ENCODE measurements at regions not wholly inside any gene's neighbourhood (a gene's known extent, or its start where the extent isn't known, plus 50 kb on each side); places are given as distances from the start of the nearest gene placed in this dataset.

DNA sequence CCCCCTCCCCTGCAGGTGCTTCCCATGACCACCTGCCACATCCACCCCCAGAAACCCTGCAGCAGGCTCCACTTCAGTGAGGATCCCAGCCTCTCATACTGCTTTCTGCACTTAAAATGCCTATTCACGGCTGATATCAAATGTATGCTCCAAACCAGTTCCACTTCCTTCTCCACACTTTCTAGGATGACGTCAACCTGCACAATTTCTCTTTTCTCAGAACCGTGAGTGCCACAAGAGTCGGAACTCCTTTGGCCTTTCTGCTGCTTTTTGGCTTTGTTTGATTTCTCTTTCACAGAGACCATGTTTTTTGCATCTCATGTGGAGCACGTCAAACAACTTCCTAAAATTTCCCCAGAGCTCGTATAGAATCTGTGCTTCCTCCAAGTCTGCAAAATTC, 378.8 kb upstream of the TNRC6C start:
- Mint-ChIP-seq H3K9me3 (no peaks in the 10 kb centered on the region), H3K4me3 (no peak overlapping the region), H3K27ac (no peak overlapping the region), H3K27me3 (peaks cover 0 to 11% of the 10 kb centered on the region in 2 donors), H3K36me3 (no peaks in the 10 kb centered on the region), H3K4me1 (ENCODE audit: low read depth in 2 of 2) (peaks cover 0 to 3% of the 10 kb centered on the region in 2 donors)
- ATAC-seq (no peak), DNase-seq (ENCODE audit: low spot score) (no peak)

DNA sequence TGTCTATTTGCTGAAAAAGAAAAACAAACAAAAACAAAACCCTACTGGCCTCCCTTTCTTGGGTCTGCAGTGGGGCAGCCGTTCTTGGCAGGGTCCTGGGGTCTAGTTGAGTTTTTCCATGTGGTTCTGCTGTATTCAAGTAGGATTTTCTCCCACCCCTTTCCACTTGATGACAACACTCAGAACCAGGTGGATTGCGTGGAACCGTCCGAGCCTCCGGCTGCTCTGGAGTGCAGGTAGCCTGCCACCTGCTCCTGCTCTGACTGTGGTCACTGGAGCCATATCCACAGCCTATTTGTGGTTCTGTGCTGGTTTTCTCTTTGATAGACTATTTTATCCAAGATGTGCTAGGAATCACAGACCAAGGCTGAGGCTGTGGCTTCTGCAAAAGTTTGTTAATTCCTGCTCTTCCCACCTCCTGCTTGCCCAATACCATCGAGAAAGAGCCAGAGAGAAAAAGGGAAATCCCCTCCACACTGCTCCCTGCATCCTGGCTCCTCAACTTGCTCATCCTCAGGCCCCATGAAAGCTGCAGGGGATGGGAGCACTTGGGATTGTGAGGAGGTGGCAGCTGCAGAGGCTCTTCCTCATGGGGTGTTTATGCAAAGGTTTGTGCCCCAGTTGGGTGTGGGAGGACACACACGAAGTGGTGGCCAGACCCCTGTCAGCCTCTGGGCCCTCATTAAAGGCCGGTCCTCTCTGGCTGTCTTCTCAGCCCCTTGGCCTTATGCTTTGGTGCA, 377.8 kb upstream of the TNRC6C start:
- Mint-ChIP-seq H3K4me1 (ENCODE audit: low read depth in 2 of 2) (peaks cover 0 to 3% of the 10 kb centered on the region in 2 donors), H3K27me3 (peaks cover 0 to 8% of the 10 kb centered on the region in 2 donors), H3K36me3 (no peaks in the 10 kb centered on the region), H3K4me3 (no peak overlapping the region), H3K9me3 (no peaks in the 10 kb centered on the region), H3K27ac (no peak overlapping the region)
- DNase-seq (ENCODE audit: low spot score) (no peak), ATAC-seq (no peak)

DNA sequence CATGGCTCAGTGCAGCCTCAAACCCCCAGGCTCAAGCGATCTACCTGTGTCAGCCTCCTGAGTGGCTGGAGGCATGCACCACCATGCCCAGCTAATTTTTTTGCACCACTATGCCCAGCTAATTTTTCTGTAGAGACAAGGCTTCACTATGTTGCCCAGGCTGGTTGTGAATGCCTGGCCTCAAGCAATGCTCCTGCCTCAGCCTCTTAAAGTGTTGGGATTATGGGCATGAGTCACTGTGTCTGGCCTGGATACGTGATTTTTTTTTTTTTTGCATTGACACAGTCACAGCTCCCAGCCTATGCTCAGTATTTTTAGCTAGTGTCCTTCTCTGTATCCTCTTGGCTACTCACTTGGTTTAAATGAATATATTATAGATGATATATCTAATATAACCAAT, 377.0 kb upstream of the TNRC6C start:
- no peak overlapping the region for H3K27ac Mint-ChIP-seq
- no peaks in the 10 kb centered on the region for H3K36me3 Mint-ChIP-seq
- H3K4me1 Mint-ChIP-seq (ENCODE audit: low read depth in 2 of 2), result peaks cover 0 to 3% of the 10 kb centered on the region in 2 donors
- H3K27me3 Mint-ChIP-seq, result peaks cover 0 to 5% of the 10 kb centered on the region in 2 donors
- ATAC-seq (no peak), DNase-seq (ENCODE audit: low spot score) (no peak)
- H3K9me3 Mint-ChIP-seq, result no peaks in the 10 kb centered on the region
- H3K4me3 Mint-ChIP-seq, result no peak overlapping the region

DNA sequence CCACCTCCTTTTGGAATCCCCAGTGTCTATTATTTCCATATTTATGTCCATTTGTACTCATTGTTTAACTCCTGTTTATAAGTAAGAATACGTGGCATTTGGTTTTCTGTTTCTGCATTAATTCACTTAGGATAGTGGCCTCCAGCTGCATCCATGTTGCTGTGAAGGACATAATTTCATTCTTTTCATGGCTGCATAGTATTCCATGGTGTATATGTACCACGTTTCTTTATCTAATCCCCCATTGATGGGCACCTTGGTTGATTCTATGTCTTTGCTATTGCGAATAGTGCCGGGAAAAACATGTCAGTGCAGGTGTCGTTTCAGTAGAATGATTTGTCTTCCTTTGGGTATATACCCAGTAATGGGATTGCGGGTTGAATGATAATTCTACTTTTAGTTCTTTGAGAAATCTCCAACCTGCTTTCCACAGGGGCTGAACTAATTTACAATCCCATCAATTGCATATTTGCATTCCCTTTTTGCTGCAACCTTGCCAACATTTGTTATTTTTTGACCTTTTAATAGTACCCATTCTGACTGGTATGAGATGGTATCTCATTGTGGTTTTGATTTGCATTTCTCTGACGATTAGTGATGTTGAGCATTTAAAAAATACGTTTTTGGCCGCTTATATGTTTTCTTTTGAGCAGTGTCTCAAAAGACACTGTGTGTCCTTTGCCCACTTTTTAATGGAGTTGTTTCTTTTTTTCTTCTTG, 373.2 kb upstream of the TNRC6C start:
- no peaks in the 10 kb centered on the region for H3K4me1 Mint-ChIP-seq (ENCODE audit: low read depth in 2 of 2)
- ATAC-seq (no peak), DNase-seq (ENCODE audit: low spot score) (no peak)
- no peaks in the 10 kb centered on the region for H3K36me3 Mint-ChIP-seq
- H3K27me3 Mint-ChIP-seq, result peaks cover 5 to 8% of the 10 kb centered on the region in 2 donors
- H3K9me3 Mint-ChIP-seq, result no peaks in the 10 kb centered on the region
- no peak overlapping the region for H3K27ac Mint-ChIP-seq
- H3K4me3 Mint-ChIP-seq, result no peak overlapping the region

DNA sequence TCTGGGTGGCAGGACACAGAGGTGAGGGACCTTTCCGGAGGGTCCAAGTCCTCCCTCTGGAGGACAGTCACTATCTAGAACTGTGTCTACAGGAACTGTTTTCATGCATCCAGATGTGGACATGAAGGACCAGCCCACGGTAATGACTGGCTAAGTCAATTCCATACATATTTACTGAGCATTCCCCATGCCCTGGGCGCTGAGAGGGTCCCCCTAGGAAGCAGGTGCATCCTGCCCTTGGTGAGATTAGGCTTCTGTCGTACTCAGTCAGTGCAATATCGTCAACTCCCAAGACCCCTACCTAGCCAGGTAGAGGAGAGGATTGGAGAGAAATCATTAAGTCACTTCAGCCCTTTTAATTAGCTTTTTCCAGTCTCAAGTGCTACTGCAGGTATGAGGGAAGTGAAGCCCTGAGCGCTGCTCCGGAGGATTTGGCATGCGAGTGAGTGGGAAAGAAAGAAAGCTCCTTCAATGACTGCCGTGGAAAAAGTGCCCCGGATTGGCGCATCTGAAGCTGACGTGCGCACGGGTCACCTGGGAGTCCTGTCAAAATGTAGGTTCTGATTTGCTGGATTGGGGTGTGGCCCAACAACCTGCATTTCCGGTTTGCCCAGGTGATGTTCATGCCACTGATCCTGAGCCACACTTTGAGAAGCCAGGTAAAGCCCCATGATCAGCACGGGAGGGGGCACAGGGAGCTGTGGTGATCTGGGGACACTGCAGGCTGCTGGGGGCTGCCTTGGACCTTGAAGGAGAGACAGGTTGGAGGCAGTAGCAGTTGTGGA, 367.4 kb upstream of the TNRC6C start:
- DNase-seq (ENCODE audit: low spot score) (no peak), ATAC-seq (no peak)
- H3K27ac Mint-ChIP-seq, result no peak overlapping the region
- H3K4me1 Mint-ChIP-seq (ENCODE audit: low read depth in 2 of 2), result peaks cover 0 to 6% of the 10 kb centered on the region in 2 donors
- H3K4me3 Mint-ChIP-seq, result no peak overlapping the region
- H3K36me3 Mint-ChIP-seq, result no peaks in the 10 kb centered on the region
- peaks cover 3 to 8% of the 10 kb centered on the region in 2 donors for H3K27me3 Mint-ChIP-seq
- H3K9me3 Mint-ChIP-seq, result no peaks in the 10 kb centered on the region

DNA sequence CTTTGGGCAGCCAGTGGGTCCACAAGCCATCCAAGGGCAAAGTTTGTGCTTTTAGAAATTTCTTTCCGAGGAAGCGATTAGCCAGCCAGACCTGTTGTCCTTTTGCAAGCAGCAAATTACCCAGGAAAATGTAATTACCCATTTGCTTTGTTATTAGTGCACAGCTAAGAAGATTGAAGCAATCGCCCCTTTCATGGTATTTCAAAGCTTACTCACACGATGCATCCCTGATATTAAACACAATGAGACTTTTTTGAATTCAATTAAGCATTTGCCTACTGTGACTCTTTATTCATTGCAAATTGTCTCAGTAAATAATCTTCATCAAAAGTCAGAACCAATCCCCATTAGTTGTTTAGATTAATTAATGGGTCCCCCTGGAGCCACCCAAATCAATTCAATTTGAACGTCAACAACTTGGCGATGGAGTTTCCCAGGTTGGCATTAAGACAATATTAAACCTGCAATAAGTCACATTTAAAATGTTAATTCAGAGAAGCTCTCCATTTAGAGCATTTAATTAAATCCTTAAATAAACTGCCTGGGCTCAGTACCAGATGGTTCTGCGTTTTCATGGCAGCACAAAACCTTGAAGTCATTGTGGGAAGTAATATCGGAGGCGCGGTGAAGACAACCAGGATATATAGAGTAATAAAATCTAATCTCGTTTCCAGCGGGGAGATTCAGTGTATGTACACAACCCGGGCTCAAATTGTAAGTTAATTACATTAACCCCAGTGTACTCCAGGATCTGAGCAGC, 366.2 kb upstream of the TNRC6C start:
- Mint-ChIP-seq H3K36me3 (no peaks in the 10 kb centered on the region), H3K9me3 (no peaks in the 10 kb centered on the region), H3K27ac (no peak overlapping the region), H3K4me1 (ENCODE audit: low read depth in 2 of 2) (peaks cover 0 to 6% of the 10 kb centered on the region in 2 donors), H3K27me3 (peaks cover 3 to 7% of the 10 kb centered on the region in 2 donors), H3K4me3 (no peak overlapping the region)
- DNase-seq (ENCODE audit: low spot score) (no peak), ATAC-seq (no peak)

DNA sequence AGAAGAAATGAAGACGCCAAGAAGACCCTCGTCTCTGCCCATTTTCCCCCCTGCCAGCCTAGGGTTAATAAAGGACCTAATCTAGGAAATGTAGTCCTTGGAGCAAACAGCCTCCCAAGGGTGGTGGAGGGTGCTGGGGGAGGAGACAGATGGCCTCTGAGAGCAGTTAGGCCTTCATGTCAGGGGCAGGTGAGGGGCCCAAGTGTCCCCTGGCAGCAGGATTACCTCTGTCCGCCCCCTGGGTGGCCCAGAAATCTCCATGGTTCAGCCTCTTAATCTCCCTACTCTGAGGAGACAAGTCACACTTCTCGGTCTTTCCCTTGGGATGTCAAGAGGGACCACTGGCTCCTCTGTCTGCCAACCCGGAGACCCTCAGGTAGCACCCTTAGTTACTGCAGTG, 365.4 kb upstream of the TNRC6C start:
- Mint-ChIP-seq H3K4me1 (ENCODE audit: low read depth in 2 of 2) (peaks cover 0 to 6% of the 10 kb centered on the region in 2 donors), H3K4me3 (no peak overlapping the region), H3K27me3 (peaks cover 0 to 3% of the 10 kb centered on the region in 2 donors), H3K9me3 (no peaks in the 10 kb centered on the region), H3K27ac (no peak overlapping the region), H3K36me3 (no peaks in the 10 kb centered on the region)
- DNase-seq (ENCODE audit: low spot score) (no peak), ATAC-seq (no peak)

DNA sequence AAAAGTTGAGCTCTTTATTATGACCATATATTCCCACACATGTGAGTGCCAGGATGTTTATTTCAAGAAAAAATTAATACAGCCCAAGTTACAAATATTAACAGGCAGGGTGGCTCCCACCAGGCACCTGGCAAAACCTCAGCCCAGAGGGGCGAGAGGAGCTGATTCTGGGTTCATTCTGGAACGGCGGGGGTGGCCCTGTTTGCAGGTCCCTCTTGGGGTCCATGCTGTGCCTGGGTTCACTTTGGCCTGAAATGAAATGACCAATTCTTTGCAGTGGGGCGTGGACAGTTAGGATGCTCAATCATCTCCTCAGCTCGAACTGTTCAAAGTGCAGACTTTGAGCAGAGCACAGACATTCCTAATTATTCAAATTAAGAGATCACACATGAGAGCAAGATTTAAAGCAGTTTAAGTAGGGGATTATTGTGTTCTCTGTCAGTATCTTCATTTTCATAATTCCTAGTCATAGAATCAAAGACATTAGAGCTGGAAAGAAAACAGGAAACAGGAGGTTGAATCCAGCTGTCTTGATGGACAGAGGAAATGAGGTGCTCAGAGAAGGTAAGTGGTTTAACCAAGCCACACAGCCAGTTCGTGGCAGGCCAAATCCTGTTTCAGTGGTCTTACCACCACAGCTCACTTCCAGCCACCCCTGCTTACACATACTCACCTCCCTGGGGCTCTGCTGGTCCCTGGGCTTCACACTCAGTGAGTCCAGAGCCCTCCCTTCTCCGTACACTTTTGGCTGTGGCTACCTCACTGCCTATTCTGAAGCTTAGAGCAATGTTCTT, 363.9 kb upstream of the TNRC6C start:
- ATAC-seq (no peak), DNase-seq (ENCODE audit: low spot score) (no peak)
- H3K27ac Mint-ChIP-seq, result no peak overlapping the region
- H3K4me1 Mint-ChIP-seq (ENCODE audit: low read depth in 2 of 2), result peaks cover 0 to 6% of the 10 kb centered on the region in 2 donors
- H3K9me3 Mint-ChIP-seq, result no peaks in the 10 kb centered on the region
- no peaks in the 10 kb centered on the region for H3K36me3 Mint-ChIP-seq
- no peak overlapping the region for H3K4me3 Mint-ChIP-seq
- peaks cover 0 to 3% of the 10 kb centered on the region in 2 donors for H3K27me3 Mint-ChIP-seq

DNA sequence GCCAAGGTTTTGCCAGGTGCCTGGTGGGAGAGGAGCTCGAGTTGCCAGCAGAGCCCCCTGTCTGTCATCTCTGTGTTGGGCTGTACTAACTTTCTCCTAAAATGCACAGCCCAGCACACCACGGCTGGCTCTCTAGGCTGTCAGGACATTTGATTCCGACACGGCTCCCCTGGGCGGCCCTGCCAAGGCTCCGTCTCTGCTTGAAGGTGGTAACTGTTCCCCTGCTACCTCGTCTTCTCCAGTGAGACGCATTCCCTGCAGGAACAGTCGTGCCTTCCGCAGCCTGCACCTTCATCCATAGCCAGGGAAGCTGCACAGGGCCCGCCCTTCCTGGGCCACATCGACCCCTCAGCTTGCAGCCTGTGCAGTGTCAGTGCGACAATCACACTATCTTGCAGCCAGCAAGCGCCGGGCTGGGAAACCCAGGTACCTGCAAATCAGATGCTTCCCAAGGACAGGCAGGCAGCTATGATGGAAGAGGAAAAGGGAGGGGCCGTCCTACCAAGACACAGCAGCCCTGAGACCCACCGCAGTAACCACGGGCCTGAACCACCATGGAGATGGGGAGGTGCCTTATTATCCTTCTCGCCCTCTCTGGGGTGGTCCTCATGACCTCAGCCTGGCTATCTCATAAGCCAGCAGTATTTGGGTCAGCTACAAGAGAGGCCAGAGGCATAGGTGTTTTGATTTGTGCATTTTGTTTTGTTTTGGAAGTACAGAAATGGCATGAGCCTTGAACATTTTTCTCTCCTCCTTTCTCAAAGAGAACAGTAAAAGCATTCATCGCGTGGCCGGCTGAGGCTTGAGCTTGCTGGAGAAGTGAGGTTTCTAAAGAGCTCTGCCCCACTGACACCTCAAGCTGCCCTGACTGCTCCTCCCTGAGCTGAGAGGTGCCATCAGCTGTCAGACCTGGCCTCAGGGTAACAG, 361.7 kb upstream of the TNRC6C start:
- no peak overlapping the region for H3K27ac Mint-ChIP-seq
- no peaks in the 10 kb centered on the region for H3K9me3 Mint-ChIP-seq
- no peaks in the 10 kb centered on the region for H3K27me3 Mint-ChIP-seq
- no peak for DNase-seq (ENCODE audit: low spot score)
- peaks cover 0 to 6% of the 10 kb centered on the region in 2 donors for H3K4me1 Mint-ChIP-seq (ENCODE audit: low read depth in 2 of 2)
- H3K4me3 Mint-ChIP-seq, result no peak overlapping the region
- no peak for ATAC-seq
- H3K36me3 Mint-ChIP-seq, result no peaks in the 10 kb centered on the region

DNA sequence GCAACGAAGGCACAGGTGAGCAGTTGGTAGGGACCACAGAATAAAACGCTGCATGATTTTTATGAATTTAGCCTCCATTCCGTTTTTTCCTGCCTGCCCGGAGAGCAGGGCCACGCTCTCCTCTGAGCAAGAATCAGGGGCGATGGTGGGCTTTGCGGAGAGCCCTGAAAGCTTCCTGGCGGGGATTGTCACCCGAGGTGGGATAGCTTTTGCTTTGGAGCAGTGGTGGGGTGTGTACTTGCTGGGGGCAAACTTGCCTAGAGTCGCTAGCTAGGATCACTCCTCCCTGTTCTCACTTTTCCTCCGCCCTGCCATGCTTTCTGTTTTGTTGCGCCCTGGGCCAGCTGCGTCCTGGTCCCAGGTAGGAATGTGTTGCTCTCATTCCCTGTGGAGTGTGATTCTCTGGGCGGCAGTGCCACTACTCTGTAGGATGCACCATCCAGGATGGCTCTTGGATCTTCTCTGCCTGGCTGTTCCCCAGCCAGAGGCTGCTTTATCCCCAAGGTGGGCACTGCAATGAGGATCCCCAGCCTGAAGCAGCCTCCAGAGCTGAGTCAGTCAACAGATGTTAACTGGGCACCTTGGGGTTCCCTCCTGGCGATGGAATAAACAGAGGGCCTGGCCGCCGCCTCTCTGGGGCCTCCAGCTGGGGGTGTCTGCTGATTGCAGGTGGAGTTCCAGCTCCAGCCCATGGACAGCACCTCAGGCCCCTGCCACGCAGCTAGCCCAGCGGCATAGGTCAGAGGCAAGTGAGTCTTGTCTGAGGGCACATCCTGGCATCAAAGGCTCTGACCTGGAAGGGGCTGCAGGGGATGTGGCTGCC, 360.9 kb upstream of the TNRC6C start:
- ATAC-seq, result no peak
- no peaks in the 10 kb centered on the region for H3K27me3 Mint-ChIP-seq

DNA sequence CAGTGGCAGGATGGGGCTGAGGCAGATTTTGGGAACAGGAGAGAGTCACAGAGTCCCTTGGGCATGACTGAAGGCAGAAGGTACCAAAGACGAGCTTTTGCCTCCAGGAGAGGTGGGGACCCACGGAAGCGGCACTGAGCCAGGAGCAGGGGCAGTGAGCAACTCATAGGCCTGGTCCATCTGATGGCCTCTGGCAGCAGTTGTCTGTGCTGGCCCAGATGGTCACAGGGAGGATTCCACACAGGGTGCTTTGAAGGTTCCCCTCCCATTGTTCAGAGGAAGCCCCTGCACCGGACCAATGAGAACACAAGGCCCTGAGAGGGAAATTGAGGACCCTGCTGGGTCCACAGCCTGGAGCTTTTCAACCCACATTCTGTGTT, 360.3 kb upstream of the TNRC6C start:
- Mint-ChIP-seq H3K27ac (no peak overlapping the region), H3K36me3 (no peaks in the 10 kb centered on the region), H3K27me3 (no peaks in the 10 kb centered on the region), H3K9me3 (no peaks in the 10 kb centered on the region), H3K4me3 (no peak overlapping the region), H3K4me1 (ENCODE audit: low read depth in 2 of 2) (peaks cover 0 to 6% of the 10 kb centered on the region in 2 donors)
- DNase-seq (ENCODE audit: low spot score) (no peak), ATAC-seq (no peak)

More for the DNA sequence above, 360.9 kb upstream of the TNRC6C start:
- no peaks in the 10 kb centered on the region for H3K36me3 Mint-ChIP-seq
- H3K27ac Mint-ChIP-seq, result no peak overlapping the region
- H3K9me3 Mint-ChIP-seq, result no peaks in the 10 kb centered on the region
- no peak overlapping the region for H3K4me3 Mint-ChIP-seq
- no peak for DNase-seq (ENCODE audit: low spot score)
- peaks cover 0 to 6% of the 10 kb centered on the region in 2 donors for H3K4me1 Mint-ChIP-seq (ENCODE audit: low read depth in 2 of 2)
